ENCODE measurements at regions not wholly inside any gene's neighbourhood (a gene's known extent, or its start where the extent isn't known, plus 50 kb on each side); places are given as distances from the start of the nearest gene placed in this dataset.

- H3K27me3 Mint-ChIP-seq: peaks cover 3% of the 10 kb centered on the region
- H3K4me1 Mint-ChIP-seq: no peaks in the 10 kb centered on the region
- no peaks in the 10 kb centered on the region for H3K9me3 Mint-ChIP-seq
- DNase-seq: no peak
- no peaks in the 10 kb centered on the region for H3K36me3 Mint-ChIP-seq (ENCODE audit: low read depth)
- no peak overlapping the region for H3K27ac Mint-ChIP-seq
- no peak overlapping the region for H3K4me3 Mint-ChIP-seq
- intact Hi-C loops (cut with micrococcal nuclease): no loop called here
Measured at GRCh38 chr18:56238576-56238975, 399.8 kb downstream of the TXNL1 start.

GRCh38 chr18:56235481-56236013 lies 402.8 kb downstream of the TXNL1 start:
- Mint-ChIP-seq H3K4me1 (no peaks in the 10 kb centered on the region), H3K4me3 (no peak overlapping the region), H3K9me3 (peaks cover 4% of the 10 kb centered on the region), H3K36me3 (ENCODE audit: low read depth) (no peaks in the 10 kb centered on the region), H3K27me3 (peaks cover 3% of the 10 kb centered on the region), H3K27ac (no peak overlapping the region)
- intact Hi-C loops (cut with micrococcal nuclease): no loop called here
- no peak for DNase-seq

DNA sequence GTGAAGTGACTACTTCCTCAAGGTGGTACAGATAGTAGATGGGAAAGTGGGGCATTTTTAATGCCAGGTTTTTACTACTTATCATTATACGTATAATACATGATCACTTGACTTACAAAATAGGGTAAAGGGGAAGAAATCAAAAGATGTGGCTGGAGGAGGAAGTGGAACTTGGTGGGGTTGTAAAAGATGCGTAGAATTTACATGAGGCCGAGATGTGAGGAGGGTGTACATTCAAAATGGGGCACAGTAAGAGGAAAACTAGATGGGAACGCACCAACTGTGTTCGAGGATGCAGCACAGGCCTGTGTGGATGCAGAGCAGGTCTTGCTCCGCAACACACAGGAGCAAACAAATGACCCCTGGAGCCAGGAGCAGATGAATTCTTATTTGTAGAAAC lies 403.3 kb downstream of the TXNL1 start:
- intact Hi-C loops (cut with micrococcal nuclease): no loop called here

DNA sequence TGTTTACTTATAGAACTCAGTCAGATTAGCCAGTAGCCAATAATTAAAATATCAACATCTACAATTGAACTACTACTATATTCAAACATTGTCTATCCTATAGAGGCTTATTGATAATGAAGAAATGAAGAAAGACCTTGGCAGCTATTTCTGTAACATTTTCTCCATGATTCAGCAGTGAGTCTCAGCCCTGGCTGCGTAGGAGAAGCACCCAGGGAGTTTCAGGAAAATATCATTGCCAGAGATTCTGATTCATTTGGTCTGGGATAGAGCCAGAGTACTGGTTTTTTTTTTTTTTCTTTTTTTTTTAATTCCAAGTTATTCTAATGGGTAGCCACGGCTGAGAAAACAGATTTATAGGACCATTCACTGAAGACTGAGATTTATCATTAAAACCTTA lies 404.8 kb downstream of the TXNL1 start:
- Mint-ChIP-seq H3K4me1 (no peaks in the 10 kb centered on the region), H3K4me3 (no peak overlapping the region), H3K9me3 (peaks cover 4% of the 10 kb centered on the region), H3K27ac (no peak overlapping the region), H3K27me3 (peaks cover 3% of the 10 kb centered on the region), H3K36me3 (ENCODE audit: low read depth) (no peaks in the 10 kb centered on the region)
- intact Hi-C loops (cut with micrococcal nuclease): no loop called here
- DNase-seq: no peak

More for the DNA sequence above, 403.3 kb downstream of the TXNL1 start:
- Mint-ChIP-seq H3K4me3 (no peak overlapping the region), H3K27me3 (peaks cover 3% of the 10 kb centered on the region), H3K4me1 (no peaks in the 10 kb centered on the region), H3K9me3 (peaks cover 4% of the 10 kb centered on the region), H3K27ac (no peak overlapping the region), H3K36me3 (ENCODE audit: low read depth) (no peaks in the 10 kb centered on the region)
- no peak for DNase-seq

DNA sequence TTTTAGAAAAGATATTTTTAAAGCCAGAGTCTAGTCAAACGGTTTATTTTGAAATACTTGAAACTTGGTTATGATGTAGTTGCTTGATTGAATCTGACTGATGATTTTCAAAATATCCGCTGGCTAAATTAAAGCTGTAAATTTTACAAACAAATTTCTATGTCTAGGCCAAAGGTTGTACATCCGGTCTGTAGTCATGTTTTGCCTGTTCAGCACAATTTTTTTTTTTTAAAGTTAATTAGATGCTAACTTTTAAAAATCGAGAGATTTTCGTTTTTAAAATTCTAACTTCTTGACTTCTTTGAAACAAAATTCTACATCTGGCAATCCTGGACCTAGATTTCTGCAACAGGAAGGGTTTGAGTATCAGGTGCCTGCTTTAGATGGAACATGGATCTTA lies 412.4 kb downstream of the TXNL1 start:
- no peaks in the 10 kb centered on the region for H3K27me3 Mint-ChIP-seq
- no peaks in the 10 kb centered on the region for H3K4me1 Mint-ChIP-seq
- H3K27ac Mint-ChIP-seq: no peak overlapping the region
- intact Hi-C loops (cut with micrococcal nuclease): no loop called here
- no peaks in the 10 kb centered on the region for H3K36me3 Mint-ChIP-seq (ENCODE audit: low read depth)
- no peak overlapping the region for H3K4me3 Mint-ChIP-seq
- H3K9me3 Mint-ChIP-seq: no peaks in the 10 kb centered on the region
- no peak for DNase-seq

DNA sequence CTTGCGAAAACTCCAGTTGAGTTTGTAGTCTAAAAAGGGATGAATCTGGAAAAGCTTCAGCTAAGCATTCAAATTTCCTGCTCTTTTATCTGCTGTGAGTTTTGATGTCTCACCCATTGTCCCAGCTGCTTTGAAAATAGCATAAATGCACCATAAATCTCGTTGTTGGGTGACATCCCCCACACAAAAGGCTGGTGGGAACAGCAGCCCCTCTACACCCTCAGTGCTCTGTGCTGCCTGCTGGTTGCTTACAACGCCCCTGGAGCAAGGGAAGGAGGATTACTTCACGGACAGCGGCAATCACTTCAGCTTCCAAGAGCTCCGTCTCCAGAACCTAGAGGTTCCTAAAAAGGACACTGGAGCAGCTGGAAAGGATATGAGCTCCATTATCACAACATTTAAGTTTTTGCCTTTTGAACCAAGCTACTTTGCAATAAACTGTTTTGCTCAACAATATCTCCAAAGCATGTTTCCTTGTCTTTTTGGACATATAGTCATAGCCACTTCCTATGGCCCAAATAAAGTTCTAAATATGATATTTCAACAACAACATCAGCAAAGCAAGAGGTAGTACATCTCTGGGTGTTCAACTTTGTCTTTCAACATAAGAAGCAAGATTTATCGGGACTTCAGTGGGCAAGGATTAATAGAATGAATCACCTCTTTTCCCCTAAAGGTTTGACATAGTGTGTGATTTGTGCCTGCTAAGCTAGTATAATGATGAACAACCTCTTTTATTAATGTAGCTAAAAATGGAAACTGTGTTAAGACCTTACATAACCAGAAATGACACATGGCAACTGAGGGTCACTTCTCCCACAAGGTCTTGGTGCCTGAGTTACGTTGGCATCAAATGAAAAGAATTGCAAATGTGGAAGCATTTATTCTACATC lies 413.5 kb downstream of the TXNL1 start:
- Mint-ChIP-seq H3K4me3 (no peak overlapping the region), H3K27ac (no peak overlapping the region), H3K36me3 (ENCODE audit: low read depth) (no peaks in the 10 kb centered on the region), H3K9me3 (no peaks in the 10 kb centered on the region), H3K27me3 (no peaks in the 10 kb centered on the region), H3K4me1 (no peaks in the 10 kb centered on the region)
- no peak for DNase-seq
- intact Hi-C loops (cut with micrococcal nuclease): no loop called here

DNA sequence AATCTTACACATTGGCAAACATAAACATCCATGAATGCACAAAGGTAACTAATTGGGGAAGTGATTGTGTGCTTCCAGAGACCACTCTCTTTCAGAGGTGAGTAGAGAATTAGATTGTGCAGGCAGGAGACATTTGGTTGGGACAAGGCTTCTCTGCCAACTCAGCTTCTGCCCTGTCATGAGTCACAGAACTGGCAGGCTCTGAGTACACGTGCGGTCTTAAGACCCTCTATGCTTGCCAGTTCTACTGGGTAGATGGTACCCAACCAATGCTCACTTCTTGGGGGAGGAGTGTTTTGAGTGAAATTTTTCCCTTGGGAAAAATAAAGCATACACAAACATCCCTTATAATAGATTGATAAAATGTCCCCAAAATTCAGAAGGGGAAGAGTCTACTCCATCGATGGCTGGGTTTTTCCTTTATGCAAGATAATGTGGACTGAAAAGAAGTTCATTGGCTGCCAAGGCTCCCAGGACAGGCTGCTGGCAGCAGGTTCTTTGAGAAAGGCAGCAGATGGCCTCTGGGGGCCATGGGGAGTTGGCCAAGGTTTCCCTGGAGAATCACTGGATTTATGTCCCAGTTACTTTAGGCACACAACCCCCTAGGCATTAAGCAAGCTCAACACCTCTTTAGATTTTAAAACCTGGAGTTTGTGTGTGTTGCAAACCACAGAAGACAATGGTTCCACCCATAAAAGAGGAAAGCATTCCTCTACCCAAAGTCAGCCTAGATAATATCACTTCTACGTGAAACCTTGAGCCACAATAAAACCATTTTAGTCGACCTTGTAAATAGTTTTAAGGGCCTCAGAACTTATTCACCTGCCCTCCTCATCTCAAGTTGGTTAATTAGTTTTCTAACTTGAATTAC lies 417.0 kb downstream of the TXNL1 start:
- no peak overlapping the region for H3K27ac Mint-ChIP-seq
- DNase-seq: no peak
- no peaks in the 10 kb centered on the region for H3K4me1 Mint-ChIP-seq
- H3K27me3 Mint-ChIP-seq: no peaks in the 10 kb centered on the region
- intact Hi-C loops (cut with micrococcal nuclease): no loop called here
- H3K36me3 Mint-ChIP-seq (ENCODE audit: low read depth): no peaks in the 10 kb centered on the region
- H3K4me3 Mint-ChIP-seq: no peak overlapping the region
- no peaks in the 10 kb centered on the region for H3K9me3 Mint-ChIP-seq

GRCh38 chr18:56217406-56217805 lies 421.0 kb downstream of the TXNL1 start:
- Mint-ChIP-seq H3K4me1 (no peaks in the 10 kb centered on the region), H3K4me3 (no peak overlapping the region), H3K36me3 (ENCODE audit: low read depth) (no peaks in the 10 kb centered on the region), H3K9me3 (no peaks in the 10 kb centered on the region), H3K27me3 (no peaks in the 10 kb centered on the region), H3K27ac (no peak overlapping the region)
- no peak for DNase-seq
- intact Hi-C loops (cut with micrococcal nuclease): no loop called here

DNA sequence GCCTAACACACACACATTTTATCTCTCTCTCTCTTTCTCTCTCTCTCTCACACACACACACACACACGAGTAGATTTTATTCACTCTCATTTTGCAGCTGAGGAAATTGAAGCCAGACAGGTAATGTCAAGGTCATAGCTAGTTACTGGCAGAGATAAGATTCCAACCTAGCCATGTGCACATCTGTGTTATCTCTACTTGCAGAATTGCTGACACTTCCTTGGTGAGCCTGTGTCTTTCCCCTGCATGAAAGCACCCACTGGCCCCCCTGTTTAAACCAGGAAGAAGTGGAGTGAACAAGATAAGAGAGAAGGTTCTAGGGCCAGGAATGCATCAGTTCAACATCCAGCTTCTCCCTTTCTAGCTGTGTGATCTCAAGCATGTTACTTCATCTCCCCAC lies 423.7 kb downstream of the TXNL1 start:
- Mint-ChIP-seq H3K4me3 (no peak overlapping the region), H3K9me3 (no peaks in the 10 kb centered on the region), H3K27me3 (no peaks in the 10 kb centered on the region), H3K36me3 (ENCODE audit: low read depth) (no peaks in the 10 kb centered on the region), H3K4me1 (no peaks in the 10 kb centered on the region), H3K27ac (no peak overlapping the region)
- no peak for DNase-seq
- intact Hi-C loops (cut with micrococcal nuclease): no loop called here

GRCh38 chr18:56210520-56210919 lies 427.9 kb downstream of the TXNL1 start:
- peaks cover 5% of the 10 kb centered on the region for H3K9me3 Mint-ChIP-seq
- H3K4me3 Mint-ChIP-seq: no peak overlapping the region
- no peak overlapping the region for H3K27ac Mint-ChIP-seq
- H3K36me3 Mint-ChIP-seq (ENCODE audit: low read depth): no peaks in the 10 kb centered on the region
- no peak for DNase-seq
- intact Hi-C loops (cut with micrococcal nuclease): no loop called here
- H3K27me3 Mint-ChIP-seq: no peaks in the 10 kb centered on the region
- no peaks in the 10 kb centered on the region for H3K4me1 Mint-ChIP-seq

GRCh38 chr18:56207989-56208388 lies 430.4 kb downstream of the TXNL1 start:
- no peak overlapping the region for H3K4me3 Mint-ChIP-seq
- DNase-seq: no peak
- H3K27ac Mint-ChIP-seq: no peak overlapping the region
- H3K27me3 Mint-ChIP-seq: no peaks in the 10 kb centered on the region
- no peaks in the 10 kb centered on the region for H3K4me1 Mint-ChIP-seq
- intact Hi-C loops (cut with micrococcal nuclease): no loop called here
- H3K9me3 Mint-ChIP-seq: peaks cover 5% of the 10 kb centered on the region
- H3K36me3 Mint-ChIP-seq (ENCODE audit: low read depth): no peaks in the 10 kb centered on the region

DNA sequence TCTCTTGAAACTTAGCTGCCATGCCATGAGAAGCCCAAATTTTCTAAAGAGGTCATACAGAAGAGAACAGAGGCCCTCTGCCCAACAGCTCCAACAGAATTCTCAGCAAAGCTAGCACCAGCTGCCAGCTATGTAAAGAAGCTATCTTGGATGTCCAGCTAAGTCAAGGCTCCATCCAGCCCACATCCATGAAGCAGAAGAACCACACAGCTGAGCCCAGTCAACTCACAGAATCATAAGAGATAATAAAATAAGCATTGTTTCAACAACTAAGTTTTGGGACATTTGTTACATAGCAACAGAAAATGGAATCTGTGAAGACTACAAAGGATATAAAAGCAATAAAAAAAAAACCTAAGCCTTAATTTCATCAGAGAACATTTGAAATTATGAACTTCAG lies 434.3 kb downstream of the TXNL1 start:
- intact Hi-C loops (cut with micrococcal nuclease): no loop called here

DNA sequence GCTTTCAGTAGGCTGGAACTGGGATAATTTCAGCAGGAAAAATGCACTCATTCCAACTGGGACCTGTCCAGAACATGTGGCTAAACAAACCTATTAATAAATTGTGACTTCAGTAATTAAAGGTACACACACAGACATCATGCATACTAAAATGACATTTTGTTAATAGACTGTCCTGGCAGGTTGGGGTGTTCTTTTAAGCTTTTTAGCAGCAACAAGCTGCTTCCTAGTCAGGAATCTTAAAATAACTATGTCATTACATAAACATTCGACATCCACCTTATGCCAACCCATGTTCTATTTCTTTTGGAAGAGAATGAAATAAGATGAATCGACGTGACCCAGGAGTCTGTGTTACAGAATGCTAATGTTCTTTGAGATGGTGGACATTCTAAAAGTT lies 435.7 kb downstream of the TXNL1 start:
- Mint-ChIP-seq H3K27me3 (no peaks in the 10 kb centered on the region), H3K4me3 (no peak overlapping the region), H3K4me1 (no peaks in the 10 kb centered on the region), H3K27ac (no peak overlapping the region), H3K36me3 (ENCODE audit: low read depth) (no peaks in the 10 kb centered on the region), H3K9me3 (peaks cover 2% of the 10 kb centered on the region)
- no peak for DNase-seq
- intact Hi-C loops (cut with micrococcal nuclease): no loop called here

More for the DNA sequence above, 434.3 kb downstream of the TXNL1 start:
- Mint-ChIP-seq H3K4me1 (no peaks in the 10 kb centered on the region), H3K4me3 (no peak overlapping the region), H3K9me3 (peaks cover 5% of the 10 kb centered on the region), H3K36me3 (ENCODE audit: low read depth) (no peaks in the 10 kb centered on the region), H3K27ac (no peak overlapping the region), H3K27me3 (no peaks in the 10 kb centered on the region)
- no peak for DNase-seq

- Mint-ChIP-seq H3K36me3 (ENCODE audit: low read depth) (no peaks in the 10 kb centered on the region), H3K4me3 (no peak overlapping the region), H3K27ac (no peak overlapping the region), H3K9me3 (no peaks in the 10 kb centered on the region), H3K27me3 (no peaks in the 10 kb centered on the region), H3K4me1 (no peaks in the 10 kb centered on the region)
- no peak for DNase-seq
- intact Hi-C loops (cut with micrococcal nuclease): no loop called here
Measured at GRCh38 chr18:56200381-56200911, 437.9 kb downstream of the TXNL1 start.

All from activated CD4-positive, alpha-beta T cell treated with anti-CD3 and anti-CD28 coated beads, Interleukin-2, amount 10 ng/mL, durations not matched to agents 24 days and 14 days (primary cell).